ENCODE measurements at regions not wholly inside any gene's neighbourhood (a gene's known extent, or its start where the extent isn't known, plus 50 kb on each side); places are given as distances from the start of the nearest gene placed in this dataset.

DNA sequence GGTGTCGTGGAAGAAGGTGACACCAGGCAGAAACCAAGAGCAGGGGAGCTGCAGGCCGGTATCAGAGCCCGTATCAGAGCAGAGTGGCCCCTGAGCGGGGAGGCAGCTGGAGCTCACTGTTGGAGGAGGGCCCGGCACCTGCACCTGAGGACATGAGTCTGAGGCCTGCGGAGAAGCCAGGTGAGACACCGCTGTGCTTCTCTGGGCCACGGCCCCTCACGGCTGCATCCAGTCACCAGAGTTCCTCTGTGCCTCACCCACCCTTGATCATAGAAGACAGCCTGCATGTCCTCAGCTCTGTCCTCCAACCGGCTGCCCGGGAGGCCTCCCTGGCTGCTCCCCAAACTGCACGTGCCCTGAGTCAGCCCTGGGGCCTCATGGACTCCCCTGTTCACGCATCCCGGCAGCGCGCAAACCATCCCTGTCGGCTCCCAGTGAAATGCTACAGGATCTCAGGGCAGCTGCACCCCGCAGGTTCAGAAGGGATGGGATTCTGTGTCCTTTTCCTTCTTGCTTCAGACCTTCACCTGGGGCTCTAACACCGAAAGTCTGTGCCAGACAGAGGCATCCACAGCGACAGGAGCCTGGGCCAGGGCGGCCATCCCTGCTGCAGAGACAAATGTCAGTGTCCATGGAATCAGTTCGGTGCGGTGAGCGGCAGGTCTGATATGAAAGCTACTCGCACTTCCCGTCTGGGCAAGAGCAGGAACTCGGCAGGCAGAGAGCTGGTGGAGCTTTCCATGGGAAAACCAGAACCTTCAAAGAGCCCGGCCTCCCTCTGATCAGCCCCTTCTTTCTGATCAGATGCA lies 111.9 kb upstream of the FAM20C start:
- no peaks in the 10 kb centered on the region for H3K9me2 ChIP-seq
- H3K4me2 ChIP-seq: no peak overlapping the region
- CTCF ChIA-PET: interaction anchor here (1.9 to 2.1 kb wide), 2 partner anchors 16 to 186 kb away, joined by 4 to 12 read pairs; no protein-coding TSS in a partner anchor
- H3F3A ChIP-seq (replicated peaks; ENCODE audit: insufficient read depth): no peaks in the 10 kb centered on the region
- H4K20me1 ChIP-seq (ENCODE audit: insufficient read depth): no peaks in the 10 kb centered on the region
- no peaks in the 10 kb centered on the region for H3K79me2 ChIP-seq (ENCODE audit: insufficient read depth)
- no peak overlapping the region for H3K4me3 ChIP-seq (ENCODE audit: low read depth in 2 of 2, low read length in 1 of 2)
- H3K9ac ChIP-seq: no peak overlapping the region
- TF ChIP-seq RAD21 (IDR thresholded peaks at IDR 0.05; ENCODE audit: low read length): no peak
- H3K27me3 ChIP-seq (ENCODE audit: insufficient read depth): no peaks in the 10 kb centered on the region
- POLR2A ChIA-PET: no interaction called here
- H3K36me3 ChIP-seq (replicated peaks in 1 of 2; ENCODE audit: control insufficient read depth in 1 of 2, insufficient read depth in 2 of 2, low read length in 1 of 2): no peaks in the 10 kb centered on the region
- no peaks in the 10 kb centered on the region for H3K9me3 ChIP-seq
- H3K4me1 ChIP-seq (ENCODE audit: control insufficient read depth in 1 of 2, insufficient read depth in 2 of 2, low read depth in 1 of 2, low read length in 1 of 2): peaks cover 3 to 6% of the 10 kb centered on the region in 2 experiments; a peak in 1 of 4 replicates
- WGBS (ENCODE audit: low lambda C conversion rate): 82% methylated on average over 25 of the region's 28 CpGs
- no peak for DNase-seq
- no peak overlapping the region for H3K27ac ChIP-seq (ENCODE audit: low read depth in 2 of 2, low read length in 1 of 2)
- H2AFZ ChIP-seq (ENCODE audit: low read depth): no peak overlapping the region

DNA sequence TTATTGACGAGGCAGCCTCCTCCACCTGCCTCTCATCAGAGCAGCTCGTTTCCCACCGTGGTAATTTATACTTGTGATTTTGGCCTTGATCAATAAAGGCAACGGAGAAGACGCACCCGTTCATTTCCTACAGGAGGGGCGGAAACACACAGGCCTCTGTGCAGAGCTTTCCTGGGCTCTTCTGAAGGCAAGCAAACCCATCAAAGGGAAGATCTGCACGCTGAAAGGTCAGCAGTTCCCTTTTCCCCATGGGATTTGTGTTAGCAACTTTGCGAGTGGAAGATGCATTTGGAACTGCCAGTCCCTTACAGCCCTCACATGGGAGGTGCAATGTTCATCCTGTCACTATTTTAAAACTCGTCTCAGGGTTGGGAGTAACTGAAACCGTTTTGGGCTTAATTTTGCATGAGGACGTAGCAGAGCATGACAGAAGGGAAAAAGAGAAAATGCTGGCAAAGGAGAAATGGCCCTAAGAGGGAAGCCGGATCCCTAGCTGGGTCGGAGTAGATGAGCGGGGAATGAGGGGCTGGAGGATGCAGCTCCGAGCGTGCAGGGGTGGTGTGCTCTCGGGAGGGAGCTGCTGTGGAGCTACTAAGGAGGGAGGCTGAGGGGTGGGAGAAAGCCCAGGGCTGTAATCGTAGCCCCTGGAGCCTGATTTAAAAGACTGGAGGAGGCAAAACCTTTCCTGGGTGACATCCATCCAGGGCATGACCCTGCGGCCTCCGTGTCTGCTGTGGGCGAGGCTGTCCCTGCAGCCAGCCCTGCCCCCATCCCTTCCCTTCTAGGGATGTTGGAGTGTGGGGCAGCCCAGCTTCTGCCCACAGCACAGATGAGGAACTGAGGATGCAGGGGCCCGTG lies 111.1 kb upstream of the FAM20C start:
- no peaks in the 10 kb centered on the region for H4K20me1 ChIP-seq (ENCODE audit: insufficient read depth)
- H3K9ac ChIP-seq: no peak overlapping the region
- H3F3A ChIP-seq (replicated peaks; ENCODE audit: insufficient read depth): no peaks in the 10 kb centered on the region
- H3K79me2 ChIP-seq (ENCODE audit: insufficient read depth): no peaks in the 10 kb centered on the region
- H3K9me3 ChIP-seq: no peaks in the 10 kb centered on the region
- TF ChIP-seq, protein P1, sequence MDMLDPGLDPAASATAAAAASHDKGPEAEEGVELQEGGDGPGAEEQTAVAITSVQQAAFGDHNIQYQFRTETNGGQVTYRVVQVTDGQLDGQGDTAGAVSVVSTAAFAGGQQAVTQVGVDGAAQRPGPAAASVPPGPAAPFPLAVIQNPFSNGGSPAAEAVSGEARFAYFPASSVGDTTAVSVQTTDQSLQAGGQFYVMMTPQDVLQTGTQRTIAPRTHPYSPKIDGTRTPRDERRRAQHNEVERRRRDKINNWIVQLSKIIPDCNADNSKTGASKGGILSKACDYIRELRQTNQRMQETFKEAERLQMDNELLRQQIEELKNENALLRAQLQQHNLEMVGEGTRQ (IDR thresholded peaks at IDR 0.05; ENCODE audit: borderline replicate concordance, low read depth, low read length): no peak
- ChIA-PET CTCF (interaction anchor here (1.9 to 2.1 kb wide), 2 partner anchors 17 to 185 kb away, joined by 4 to 12 read pairs; no protein-coding TSS in a partner anchor), POLR2A (no interaction called here)
- H2AFZ ChIP-seq (ENCODE audit: low read depth): no peak overlapping the region
- no peak for DNase-seq
- H3K27ac ChIP-seq (ENCODE audit: low read depth in 2 of 2, low read length in 1 of 2): no peak overlapping the region
- no peaks in the 10 kb centered on the region for H3K36me3 ChIP-seq (replicated peaks in 1 of 2; ENCODE audit: control insufficient read depth in 1 of 2, insufficient read depth in 2 of 2, low read length in 1 of 2)
- peaks cover 6 to 12% of the 10 kb centered on the region in 2 experiments; a peak in 2 of 4 replicates for H3K4me1 ChIP-seq (ENCODE audit: control insufficient read depth in 1 of 2, insufficient read depth in 2 of 2, low read depth in 1 of 2, low read length in 1 of 2)
- no peak overlapping the region for H3K4me3 ChIP-seq (ENCODE audit: low read depth in 2 of 2, low read length in 1 of 2)
- no peaks in the 10 kb centered on the region for H3K27me3 ChIP-seq (ENCODE audit: insufficient read depth)
- no peak overlapping the region for H3K4me2 ChIP-seq
- 72% methylated on average over 22 of the region's 23 CpGs for WGBS (ENCODE audit: low lambda C conversion rate)
- H3K9me2 ChIP-seq: no peaks in the 10 kb centered on the region

DNA sequence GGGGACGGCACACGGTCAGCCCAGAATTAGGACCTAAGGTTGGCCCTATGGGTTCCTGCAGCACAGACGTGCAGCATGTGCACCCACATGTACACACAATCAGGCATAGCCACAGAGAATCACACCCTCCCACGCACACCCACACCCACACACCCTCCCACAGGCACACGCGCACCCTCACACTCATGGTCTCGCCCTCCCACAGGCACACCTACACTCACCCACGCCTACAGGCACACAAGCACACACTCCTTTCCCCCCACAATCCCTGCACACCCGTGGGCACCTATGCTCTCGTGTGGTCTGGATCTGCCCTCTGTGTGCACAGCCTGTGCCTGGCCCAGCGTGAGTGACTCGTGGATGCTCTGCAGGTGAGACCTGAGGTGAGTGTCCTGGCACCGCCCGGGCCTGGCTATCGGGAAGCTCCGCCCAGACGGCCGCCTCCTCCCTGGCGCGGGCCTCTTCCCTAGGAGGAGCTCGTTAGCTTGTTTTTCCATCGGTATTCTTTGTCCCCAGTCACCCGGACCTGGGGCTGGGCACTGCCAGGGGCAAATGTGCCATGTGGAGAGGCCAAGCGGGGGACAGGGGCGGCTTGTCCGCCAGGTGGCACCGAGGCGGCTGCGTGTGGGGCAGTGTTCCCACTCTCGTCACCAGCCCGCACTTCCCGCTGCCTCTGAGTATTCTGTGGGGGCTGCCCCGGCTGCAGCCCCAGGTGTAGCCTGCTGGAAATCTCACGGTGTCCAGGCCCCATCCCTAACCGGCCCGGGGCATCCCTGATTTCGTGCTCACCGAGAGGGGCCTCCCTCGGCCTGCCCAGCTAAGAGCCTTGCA lies 110.2 kb upstream of the FAM20C start:
- H3K9me2 ChIP-seq: no peaks in the 10 kb centered on the region
- H3K4me1 ChIP-seq (ENCODE audit: control insufficient read depth in 1 of 2, insufficient read depth in 2 of 2, low read depth in 1 of 2, low read length in 1 of 2): peaks cover 14 to 19% of the 10 kb centered on the region in 2 experiments; a peak in 3 of 4 replicates
- no peaks in the 10 kb centered on the region for H3K36me3 ChIP-seq (replicated peaks in 1 of 2; ENCODE audit: control insufficient read depth in 1 of 2, insufficient read depth in 2 of 2, low read length in 1 of 2)
- no peak overlapping the region for H2AFZ ChIP-seq (ENCODE audit: low read depth)
- H3K27me3 ChIP-seq (ENCODE audit: insufficient read depth): no peaks in the 10 kb centered on the region
- no peak overlapping the region for H3K4me3 ChIP-seq (ENCODE audit: low read depth in 2 of 2, low read length in 1 of 2)
- no peak overlapping the region for H3K4me2 ChIP-seq
- no peak overlapping the region for H3K9ac ChIP-seq
- no peaks in the 10 kb centered on the region for H4K20me1 ChIP-seq (ENCODE audit: insufficient read depth)
- no peaks in the 10 kb centered on the region for H3K9me3 ChIP-seq
- ChIA-PET CTCF (interaction anchor here (2.1 kb wide), 1 partner anchor 18 kb away, joined by 12 read pairs; no protein-coding TSS in a partner anchor), POLR2A (no interaction called here)
- H3K27ac ChIP-seq (ENCODE audit: low read depth in 2 of 2, low read length in 1 of 2): no peak overlapping the region
- no peaks in the 10 kb centered on the region for H3F3A ChIP-seq (replicated peaks; ENCODE audit: insufficient read depth)
- no peak for TF ChIP-seq TCF12 (IDR thresholded peaks at IDR 0.05)
- TF ChIP-seq FOXM1 (IDR thresholded peaks at IDR 0.05; ENCODE audit: low read depth): no peak
- TF ChIP-seq SIN3A (IDR thresholded peaks at IDR 0.05; ENCODE audit: borderline replicate concordance, low read depth, low read length): no peak
- 75% methylated on average over 34 of the region's 39 CpGs for whole genome bisulfite sequencing (ENCODE audit: low lambda C conversion rate)
- no peaks in the 10 kb centered on the region for H3K79me2 ChIP-seq (ENCODE audit: insufficient read depth)
- peak; percentile 59 for DNase-seq
